HG03354 (cell line): ENCODE measurements at regions not wholly inside any gene's neighbourhood (a gene's known extent, or its start where the extent isn't known, plus 50 kb on each side); places are given as distances from the start of the nearest gene placed in this dataset.
A peak's percentile ranks its signal among the peaks of the same experiment; 100 is the strongest.
"Not testable (repeated sequence)": the region's sequence is repeated elsewhere in the genome, so short reads cannot be mapped to it uniquely, and the experiment has no call there.

Experiments
- ATAC-seq: cut with Tn5 transposase; IDR thresholded peaks from one replicate; pipeline ENCODE4 v1.9.1; 2021; ENCODE audit warnings: mild to moderate bottlenecking; ENCODE audit not compliant: unreplicated experiment, poor library complexity, severe bottlenecking

DNA sequence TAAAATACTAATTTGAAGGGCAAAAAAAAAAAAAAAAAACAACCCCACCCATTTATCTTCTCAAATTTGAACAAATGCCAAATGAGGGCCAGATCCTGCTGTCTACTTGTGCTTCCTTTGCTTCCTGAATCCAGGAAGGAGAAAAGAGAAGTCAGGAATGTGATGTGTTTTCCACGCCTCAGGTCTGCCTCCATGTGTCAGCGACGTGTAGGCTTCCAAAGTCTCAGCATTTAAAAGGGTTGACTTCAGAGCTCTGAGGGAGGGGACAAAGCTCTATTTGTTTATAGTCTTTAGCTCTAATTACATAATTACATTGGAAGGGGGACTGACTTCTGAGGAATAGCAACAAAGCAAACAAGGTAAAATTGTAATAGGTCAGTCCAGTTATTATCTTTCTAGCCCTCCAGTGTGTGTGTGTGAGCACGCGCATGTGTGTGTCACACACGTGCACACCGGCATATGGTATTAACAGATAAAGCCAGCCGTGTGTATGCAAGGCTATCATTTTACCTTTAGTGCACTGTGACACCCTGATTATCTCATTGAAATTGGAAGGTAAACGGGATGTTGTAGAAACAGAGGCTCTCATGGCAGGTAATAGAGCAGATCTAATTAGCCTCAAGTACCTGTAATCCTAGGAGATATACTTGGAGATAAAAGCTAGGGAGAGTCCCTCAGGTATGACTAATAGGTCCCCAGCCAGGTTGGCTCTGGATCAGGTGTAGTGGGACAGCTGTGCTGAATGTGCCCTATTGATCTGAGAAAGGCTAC is 911.4 kb upstream of the ZEB2 start:
- ATAC-seq = no peak

DNA sequence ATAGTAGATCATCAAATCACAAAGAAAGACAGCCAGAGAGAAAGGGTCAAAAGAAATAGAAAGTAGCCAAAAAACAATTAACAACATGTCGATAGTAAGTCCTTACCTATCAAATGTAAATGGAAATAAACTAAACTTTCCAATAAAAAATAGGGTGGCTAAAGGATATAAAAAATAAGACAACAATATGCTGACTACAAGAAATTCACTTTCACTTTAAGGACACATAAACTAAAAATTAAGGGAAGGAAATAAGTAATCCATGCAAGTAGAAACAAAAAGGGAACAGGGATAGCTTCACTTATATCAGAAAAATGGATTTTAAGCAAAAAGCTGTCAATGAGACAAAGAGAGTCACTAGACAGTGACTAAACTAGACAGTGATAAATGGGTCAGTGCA is 903.9 kb upstream of the ZEB2 start:
- no peak for ATAC-seq

DNA sequence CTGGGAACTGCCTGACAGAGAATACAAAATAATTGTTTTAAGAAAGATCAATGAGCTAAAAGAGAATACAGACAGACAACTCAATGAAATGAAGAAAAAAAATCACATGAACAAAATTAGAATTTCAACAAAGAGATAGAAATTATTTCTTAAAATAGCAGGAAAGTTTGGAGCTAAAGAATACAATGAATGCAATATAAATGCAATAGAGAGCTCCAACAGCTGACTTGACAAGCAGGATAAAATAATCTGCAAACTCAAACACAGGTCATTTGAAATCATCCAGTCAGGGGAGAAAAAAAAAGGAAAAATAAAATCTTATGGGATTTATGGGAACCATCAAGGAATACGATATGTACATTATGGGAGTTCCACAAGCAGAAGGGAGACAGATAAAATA is 902.7 kb upstream of the ZEB2 start:
- no peak for ATAC-seq

DNA sequence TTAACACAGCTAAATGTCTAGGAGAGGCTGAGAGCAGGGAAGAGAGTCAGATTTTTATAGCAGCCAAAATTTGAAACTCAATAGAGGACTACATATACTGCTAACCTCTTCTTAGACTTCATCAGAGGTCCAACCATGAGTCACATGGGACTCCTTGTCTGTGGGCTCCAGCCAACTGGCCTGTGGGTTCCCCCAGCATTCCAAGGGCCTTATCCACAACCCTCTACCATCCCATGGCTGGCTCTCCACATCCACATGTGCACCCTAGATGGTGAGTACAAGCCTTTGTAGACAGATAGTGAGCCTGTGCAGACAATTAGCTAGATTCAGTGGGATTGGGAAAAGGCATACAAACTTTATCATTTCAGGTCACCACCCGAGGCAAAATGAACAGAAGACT is 901.9 kb upstream of the ZEB2 start:
- no peak for ATAC-seq

DNA sequence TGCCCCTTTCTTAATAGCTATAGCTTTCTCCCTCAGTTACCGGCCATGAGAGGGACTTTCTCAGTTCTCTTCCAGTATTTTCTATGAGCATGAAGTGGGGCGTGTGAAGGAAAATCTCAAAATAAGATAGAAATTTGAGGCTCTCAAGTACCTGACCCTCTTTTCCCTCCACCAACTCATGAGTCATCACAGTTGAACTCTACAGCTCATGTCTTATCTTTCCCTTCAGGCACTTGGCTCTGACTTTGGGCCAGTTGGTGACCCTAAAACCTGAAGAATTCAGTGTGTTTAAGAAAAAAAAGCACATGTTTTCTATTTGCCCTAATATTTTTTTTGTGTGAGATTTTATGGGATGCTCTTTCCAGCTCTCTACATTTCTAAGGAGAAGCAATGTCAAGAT is 896.7 kb upstream of the ZEB2 start:
- ATAC-seq = no peak

DNA sequence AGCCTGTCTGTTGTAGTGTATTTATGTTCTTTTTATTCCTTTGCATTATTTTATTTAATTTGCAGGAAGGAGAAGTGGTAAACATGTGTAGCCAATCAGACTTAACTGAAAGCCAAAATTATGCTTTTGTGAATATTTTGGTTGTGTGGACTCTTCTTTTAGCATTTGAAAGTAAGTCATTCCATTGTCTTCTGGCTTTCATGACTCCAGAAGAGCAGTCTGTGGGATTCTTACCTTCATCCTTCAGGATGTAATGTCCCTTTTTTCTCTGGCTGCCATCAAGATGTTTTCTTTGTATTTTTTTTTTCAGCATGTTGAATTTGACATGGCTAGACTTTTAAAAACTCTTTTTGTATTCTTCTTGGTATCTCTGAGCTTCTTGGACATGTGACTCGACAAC is 895.2 kb upstream of the ZEB2 start:
- ATAC-seq = no peak

DNA sequence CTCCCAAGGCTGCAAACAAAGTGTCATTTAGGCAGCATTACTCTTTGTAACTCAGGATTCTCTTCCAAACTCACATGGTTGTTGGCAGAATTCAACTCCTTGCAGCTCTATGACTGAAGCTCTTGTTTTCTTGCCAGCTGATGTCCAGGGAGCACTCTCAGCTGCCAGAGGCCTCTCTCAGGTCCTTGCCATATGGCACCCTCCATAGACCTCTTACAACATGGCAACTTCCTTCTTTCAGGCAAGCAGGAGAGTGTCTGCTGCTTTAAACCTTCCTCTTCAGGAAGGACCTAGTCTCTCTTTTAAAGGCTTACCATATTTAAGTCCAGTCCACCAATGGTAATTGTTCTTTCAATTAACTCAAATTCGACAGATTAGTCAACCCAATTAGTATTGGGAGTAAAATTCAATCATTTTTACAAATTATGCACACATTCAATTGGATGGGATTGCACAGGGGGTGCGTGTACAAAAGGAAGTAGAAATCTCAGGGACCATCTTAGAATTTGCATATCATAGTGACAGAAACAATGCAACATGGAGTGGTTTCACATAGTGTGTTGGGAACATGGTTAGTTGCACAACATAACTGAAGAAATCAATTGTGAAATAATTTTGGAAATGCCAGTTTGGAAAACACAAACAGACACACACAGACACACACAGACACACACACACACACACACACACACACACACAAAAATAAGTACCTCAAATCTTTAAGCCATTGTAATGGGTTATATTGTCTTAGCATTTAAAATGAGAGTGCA is 893.5 kb upstream of the ZEB2 start:
- ATAC-seq = no peak

DNA sequence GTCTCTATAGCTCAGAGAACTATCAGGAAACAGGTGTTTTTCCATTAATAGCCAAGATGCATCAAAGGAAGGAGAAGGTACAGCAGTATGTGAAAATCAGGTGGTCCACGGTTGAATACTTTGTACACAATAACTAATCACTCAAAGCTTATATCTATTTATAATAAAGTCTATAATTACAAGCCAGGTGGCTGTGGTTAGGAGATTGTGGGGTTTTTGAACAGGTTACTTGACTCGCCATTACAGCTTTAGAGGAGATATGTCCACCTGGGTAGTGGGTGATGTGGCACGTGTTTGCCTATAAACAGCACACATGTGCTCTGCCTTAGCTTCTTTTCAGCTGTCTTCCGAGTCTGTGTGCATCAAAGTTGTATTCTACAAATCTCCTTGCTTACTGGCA is 892.2 kb upstream of the ZEB2 start:
- ATAC-seq = peak; percentile 67

DNA sequence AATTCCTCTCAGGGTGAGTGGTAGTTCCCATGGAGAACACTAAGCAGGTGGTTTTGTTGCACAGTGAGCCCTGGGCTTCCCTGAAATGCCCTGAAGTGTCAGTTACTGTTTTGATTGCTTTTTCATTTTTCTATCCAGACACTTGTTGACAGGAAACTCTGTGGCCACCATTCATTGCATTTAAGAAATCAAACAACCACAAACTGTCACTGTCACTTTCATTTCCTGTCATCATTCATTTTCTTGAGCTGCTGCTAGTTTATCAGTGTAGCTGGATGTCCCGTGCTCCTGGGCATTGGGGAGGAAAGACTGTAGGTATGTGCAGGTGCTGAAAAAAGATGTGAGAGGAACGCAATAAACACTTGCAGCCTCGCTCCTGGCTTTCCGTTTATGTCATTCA is 891.6 kb upstream of the ZEB2 start:
- peak; percentile 87 for ATAC-seq

DNA sequence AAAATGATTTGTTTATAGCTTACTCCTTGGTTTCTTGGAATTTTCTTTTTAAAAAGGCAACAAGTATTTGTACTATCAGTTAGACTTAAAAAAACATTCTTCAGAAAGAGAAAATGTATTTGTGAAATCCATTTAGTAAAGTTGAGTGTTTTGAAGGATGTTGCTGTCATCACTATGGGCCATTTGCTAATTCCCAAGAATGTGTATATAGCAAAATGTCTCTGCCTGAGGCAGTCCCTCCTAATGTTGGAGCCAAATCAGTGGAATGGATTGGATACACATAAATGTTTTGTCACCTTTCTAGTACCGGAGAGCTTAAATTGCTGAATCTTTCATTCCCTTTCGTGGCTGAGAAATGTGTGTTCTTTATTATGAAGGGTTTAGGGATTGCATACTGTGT is 890.2 kb upstream of the ZEB2 start:
- ATAC-seq = no peak

DNA sequence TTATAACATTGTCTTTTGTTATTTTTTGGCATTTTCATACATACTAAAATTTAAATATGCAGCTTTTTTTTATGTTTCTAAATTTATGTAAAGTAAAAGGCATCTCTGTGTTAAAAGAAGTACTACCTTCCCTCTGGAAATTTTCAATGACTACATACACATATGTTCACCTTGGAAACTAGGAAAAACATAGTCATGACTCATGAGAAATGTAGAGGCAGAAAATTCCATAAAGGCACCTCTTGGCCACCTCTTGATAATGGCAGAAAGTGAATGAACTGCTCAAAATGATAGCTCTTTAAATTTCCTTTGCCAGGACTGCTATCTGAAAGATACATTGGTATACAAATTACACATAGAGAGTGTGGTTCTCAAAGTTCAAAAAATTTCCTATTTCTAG is 889.1 kb upstream of the ZEB2 start:
- no peak for ATAC-seq

DNA sequence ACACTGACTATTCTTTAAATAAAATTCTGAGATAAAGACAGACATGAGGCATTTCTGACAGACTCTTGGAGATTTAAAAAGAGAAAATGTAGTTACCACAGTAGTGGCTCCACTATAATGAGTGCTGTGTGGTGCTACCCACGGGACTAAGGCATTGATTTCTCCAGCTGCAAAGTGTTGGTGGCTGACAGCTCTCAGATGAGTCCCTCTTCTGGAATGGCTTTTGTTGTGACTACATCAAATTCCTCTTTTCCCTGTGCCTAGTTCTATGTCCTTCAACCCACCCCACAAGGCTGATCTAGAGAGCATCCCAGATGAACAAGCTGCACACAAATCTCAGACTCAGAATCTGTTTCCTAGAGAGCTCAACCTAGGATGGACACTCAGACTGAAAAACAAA is 884.8 kb upstream of the ZEB2 start:
- ATAC-seq = no peak

DNA sequence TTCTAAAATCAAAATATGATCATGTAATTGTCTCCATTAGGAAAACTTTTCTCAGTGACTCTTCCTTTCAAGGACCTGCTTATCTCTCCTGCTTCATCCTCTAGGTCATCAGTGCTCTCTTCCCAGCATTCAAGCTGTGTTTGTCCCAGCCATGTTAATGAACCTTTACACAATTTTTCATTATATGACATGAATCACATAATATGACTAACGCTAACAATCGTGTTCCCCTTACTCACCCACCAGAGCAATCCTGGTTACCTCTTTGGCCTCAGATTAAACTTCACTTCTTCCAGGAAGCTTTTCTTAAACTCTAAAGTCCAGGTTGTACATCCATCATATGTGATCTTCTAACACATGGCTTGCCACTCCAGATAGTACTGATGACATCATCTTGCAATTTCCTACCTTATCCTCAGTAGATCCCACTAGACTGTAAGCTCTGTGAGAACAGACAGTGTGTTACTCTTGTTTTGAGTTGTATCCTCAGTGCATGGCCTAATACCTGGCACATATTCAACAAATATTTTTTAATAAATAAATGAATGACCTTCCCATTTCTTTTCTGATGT is 882.9 kb upstream of the ZEB2 start:
- no peak for ATAC-seq

DNA sequence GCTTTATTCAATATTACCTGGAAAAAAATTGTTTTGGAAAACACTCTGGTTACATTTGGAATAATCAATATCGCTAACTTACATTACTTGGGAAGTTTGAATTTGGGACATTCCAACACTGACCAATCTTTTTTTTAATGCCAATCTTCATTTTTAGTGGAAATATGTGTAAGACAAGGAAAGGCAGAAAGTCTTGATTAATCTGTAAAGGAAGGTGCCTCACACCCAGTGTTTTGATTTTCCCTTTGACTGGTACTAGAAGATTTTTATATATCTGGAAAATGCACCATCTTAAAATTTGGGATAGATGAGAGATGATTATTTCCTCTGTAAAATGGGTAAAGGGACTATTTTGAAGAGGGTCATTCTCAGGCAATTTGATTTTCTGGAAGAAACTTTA is 879.2 kb upstream of the ZEB2 start:
- no peak for ATAC-seq

DNA sequence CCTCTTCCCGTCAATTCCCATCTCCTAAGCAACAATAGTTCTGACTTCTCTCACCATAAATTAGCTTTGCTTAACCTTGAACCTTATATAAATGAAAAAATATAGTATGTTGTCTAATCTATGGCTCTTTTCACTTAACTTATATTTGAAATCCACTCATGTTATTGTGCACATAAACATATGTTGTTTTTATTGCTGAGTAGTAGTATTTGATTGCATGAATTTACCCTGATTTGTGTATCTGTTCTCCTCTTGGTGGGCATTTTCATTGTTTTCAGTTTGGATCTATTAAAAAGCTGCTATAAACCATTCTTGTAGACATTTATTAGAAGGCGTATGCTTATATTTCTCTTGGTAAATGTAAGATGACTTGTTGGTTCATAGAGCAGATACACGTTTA is 874.3 kb upstream of the ZEB2 start:
- ATAC-seq = no peak

DNA sequence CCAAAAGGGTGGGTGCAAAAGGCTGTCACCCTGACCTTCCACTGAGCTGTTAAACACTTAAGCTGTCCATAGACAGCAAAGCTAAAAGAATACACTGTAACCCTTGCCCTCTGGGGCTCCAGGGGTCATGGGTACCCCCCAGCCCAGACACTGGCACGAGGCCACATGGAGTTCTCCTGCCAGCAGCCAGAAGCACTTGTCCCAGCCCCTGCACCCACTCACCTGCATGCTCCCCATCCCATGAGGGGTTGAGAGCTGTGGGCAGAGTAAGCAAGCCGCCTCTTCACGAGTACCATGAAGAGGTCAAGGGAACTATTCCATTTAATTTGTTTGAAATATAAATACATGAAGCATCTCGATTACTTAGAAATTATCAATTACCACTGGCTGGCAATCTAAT is 867.1 kb upstream of the ZEB2 start:
- ATAC-seq = no peak

DNA sequence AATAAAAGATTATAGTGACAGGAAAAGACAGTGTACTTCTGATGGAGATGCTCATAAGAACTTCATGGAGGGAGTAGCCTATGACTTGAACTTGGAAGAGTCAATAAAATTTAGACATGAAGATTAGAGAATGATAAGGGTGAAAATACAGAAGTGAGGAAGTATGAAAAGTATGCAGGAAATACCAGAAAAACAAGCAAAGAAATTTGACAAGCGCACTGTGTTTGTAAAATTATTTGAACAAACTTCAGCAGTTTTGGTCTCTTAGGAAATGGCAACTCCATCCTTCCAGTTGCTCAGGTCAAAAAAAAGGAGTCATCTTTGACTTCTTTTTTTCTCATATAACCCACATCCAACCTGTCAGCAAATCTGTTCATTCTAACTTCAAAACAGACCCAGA is 864.0 kb upstream of the ZEB2 start:
- no peak for ATAC-seq

DNA sequence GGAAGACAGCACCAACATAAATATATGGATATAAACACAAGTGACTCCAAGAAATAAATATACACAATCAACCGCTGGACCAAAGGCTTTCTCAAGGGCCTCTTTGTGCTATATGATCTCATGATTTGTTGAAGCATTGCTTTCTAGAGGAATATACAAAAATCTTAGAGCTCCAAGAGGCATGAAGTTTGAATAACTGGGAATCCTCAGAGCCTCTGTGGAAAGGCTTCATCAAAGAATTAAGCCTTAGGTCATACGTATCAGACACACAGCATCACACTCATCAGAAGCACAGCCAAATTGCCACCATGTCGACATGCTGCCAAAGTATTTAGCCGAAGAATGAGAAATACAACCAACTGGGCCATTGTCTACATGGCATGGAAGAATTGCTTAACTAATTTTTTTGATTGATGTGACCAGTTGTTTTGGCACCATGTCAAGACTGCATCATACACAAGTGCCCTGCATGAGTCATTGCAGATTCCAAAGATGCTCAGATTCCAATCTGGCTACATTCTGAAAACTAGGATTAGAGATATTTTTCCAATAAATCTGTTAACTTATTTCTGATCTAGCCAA is 860.6 kb upstream of the ZEB2 start:
- ATAC-seq = no peak

DNA sequence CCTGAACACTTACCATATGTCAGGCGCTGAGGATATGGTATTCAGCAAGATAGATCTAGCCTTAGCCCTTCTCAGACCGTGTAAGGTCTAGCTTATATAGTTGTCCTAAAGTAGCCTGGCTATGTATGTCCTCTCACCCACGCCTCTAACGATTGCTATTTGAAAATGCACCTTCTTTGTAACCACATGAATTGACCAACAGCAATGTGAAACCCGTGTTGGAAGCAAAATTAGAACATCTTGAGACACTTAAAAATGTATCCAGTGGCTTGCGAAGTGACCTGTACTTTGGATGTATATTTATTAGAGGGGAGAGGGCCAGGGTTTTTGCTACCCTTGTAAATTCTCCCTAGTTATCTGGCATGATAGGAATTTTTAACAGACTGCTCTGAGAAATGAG is 860.0 kb upstream of the ZEB2 start:
- no peak for ATAC-seq

DNA sequence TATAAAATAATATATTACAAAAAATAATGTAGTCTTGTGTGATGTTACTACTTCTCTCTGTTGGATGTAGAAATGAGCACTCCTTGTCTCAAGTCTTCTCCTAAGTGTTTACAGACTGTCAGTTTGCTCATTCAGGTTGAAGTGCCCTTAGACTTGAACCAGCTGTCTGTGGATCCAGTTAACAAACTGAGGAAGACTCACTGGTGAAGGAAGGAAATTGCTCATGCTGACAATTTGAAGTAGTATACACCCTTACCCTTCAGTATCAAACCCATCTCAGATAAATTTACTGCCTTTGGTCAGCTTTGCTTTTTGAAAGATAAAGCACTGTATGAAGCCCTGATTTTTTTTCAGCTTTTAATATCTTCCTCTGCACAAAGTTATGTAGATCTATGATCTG is 854.2 kb upstream of the ZEB2 start:
- no peak for ATAC-seq

DNA sequence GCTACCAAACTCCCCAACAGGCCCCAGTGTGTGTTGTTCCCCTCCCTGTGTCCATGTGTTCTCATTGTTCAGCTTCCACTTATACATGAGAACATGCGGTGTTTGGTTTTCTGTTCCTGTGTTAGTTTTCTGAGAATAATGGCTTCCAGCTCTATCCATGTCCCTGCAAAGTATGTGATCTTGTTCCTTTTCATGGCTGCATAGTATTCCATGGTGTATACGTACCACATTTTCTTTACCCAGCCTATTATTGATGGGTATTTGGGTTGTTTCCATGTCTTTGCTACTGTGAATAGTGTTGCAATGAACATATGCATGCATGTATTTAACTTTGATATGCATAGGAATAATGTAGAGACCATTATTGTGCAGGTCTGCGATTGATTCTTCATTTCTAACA is 847.4 kb upstream of the ZEB2 start:
- ATAC-seq = not testable (repeated sequence)
